ENCODE measurements at regions not wholly inside any gene's neighbourhood (a gene's known extent, or its start where the extent isn't known, plus 50 kb on each side); places are given as distances from the start of the nearest gene placed in this dataset.

GRCh38 chr2:156901373-156902031 lies 356.0 kb upstream of the GALNT5 start:
- TF ChIP-seq CTCF (IDR thresholded peaks at IDR 0.05) (no peak), POLR2A (IDR thresholded peaks at IDR 0.05) (no peak), POLR2AphosphoS5 (IDR thresholded peaks at IDR 0.05) (no peak), EP300 (IDR thresholded peaks at IDR 0.05) (no peak)
